WTC11 (cell line): ENCODE measurements at regions not wholly inside any gene's neighbourhood (a gene's known extent, or its start where the extent isn't known, plus 50 kb on each side); places are given as distances from the start of the nearest gene placed in this dataset.
A peak's percentile ranks its signal among the peaks of the same experiment; 100 is the strongest.

Experiments used
- ATAC-seq: fragments of 200-7000 bp; cut with Tn5 transposase; 2 replicates; pipeline ENCODE4 v1.10.0; 2021; ENCODE audit warnings: mild to moderate bottlenecking, moderate library complexity
- CTCF ChIA-PET: fragments of 300-600 bp; sonication (Branson Sonifier 250); formaldehyde crosslinking; loops from one replicate; lab custom pipeline; 2021; ENCODE audit warnings: antibody characterized with exemption; lab: Charles Lee
- POLR2A ChIA-PET: fragments of 350-600 bp; sonication (Branson Sonifier 250); formaldehyde crosslinking; loops from one replicate; lab custom pipeline; 2021; ENCODE audit warnings: antibody characterized with exemption; lab: Charles Lee
- DNase-seq: peaks from one replicate; pipeline ENCODE4 v3.0.0; 2021; ENCODE audit warnings: low spot score
- H3K27ac Mint-ChIP-seq: 2 replicates; pipeline ENCODE4 v1.8.0; 2021; ENCODE audit warnings: mixed read lengths
- H3K27me3 Mint-ChIP-seq: 2 replicates; pipeline ENCODE4 v1.8.0; 2021; ENCODE audit warnings: low read depth, mild to moderate bottlenecking, moderate library complexity, mixed read lengths
- H3K36me3 Mint-ChIP-seq: 2 replicates; pipeline ENCODE4 v1.8.0; 2021; ENCODE audit warnings: mixed read lengths
- H3K4me1 Mint-ChIP-seq: 2 replicates; pipeline ENCODE4 v1.8.0; 2022; ENCODE audit warnings: mixed read lengths
- H3K4me3 Mint-ChIP-seq: 2 replicates; pipeline ENCODE4 v1.8.0; 2021; ENCODE audit warnings: mild to moderate bottlenecking, moderate library complexity, mixed read lengths
- H3K9me3 Mint-ChIP-seq: 2 replicates; pipeline ENCODE4 v1.8.0; 2021; ENCODE audit warnings: mixed read lengths
- ATF1 ChIP-seq: sonication (generic); formaldehyde crosslinking; IDR thresholded peaks from 2 replicates; pipeline ENCODE4 v1.8.1; 2023; ENCODE audit warnings: mild to moderate bottlenecking, moderate library complexity, missing genetic modification reagents
- EMX1 ChIP-seq: fragments of 250-450 bp; sonication (Bioruptor Pico); IDR thresholded peaks from 2 replicates; pipeline ENCODE4 v1.8.0; 2021; ENCODE audit warnings: mild to moderate bottlenecking
- FOXJ3 ChIP-seq: sonication (generic); formaldehyde crosslinking; IDR thresholded peaks from 2 replicates; pipeline ENCODE4 v1.9.0; 2021; ENCODE audit warnings: missing genetic modification reagents, mild to moderate bottlenecking, borderline replicate concordance
- FOXK1 ChIP-seq: sonication (generic); formaldehyde crosslinking; IDR thresholded peaks from 2 replicates; pipeline ENCODE4 v1.8.0; 2022; ENCODE audit warnings: mild to moderate bottlenecking, moderate library complexity, missing genetic modification reagents
- FOXP1 ChIP-seq: sonication (generic); formaldehyde crosslinking; IDR thresholded peaks from 2 replicates; pipeline ENCODE4 v1.8.0; 2022; ENCODE audit warnings: missing genetic modification reagents, mild to moderate bottlenecking, moderate library complexity, borderline replicate concordance
- GRHL2 ChIP-seq: fragments of 250-450 bp; sonication (Bioruptor Pico); IDR thresholded peaks from 2 replicates; pipeline ENCODE4 v1.8.0; 2022; ENCODE audit warnings: mild to moderate bottlenecking, moderate library complexity; ENCODE audit not compliant: insufficient replicate concordance, severe bottlenecking
- MXD4 ChIP-seq: fragments of 250-450 bp; sonication (Bioruptor Pico); IDR thresholded peaks from 2 replicates; pipeline ENCODE4 v1.8.0; 2021; ENCODE audit warnings: mild to moderate bottlenecking, moderate library complexity, borderline replicate concordance
- NR2C2 ChIP-seq: sonication (generic); formaldehyde crosslinking; IDR thresholded peaks from 2 replicates; pipeline ENCODE4 v1.8.0; 2022; ENCODE audit warnings: mild to moderate bottlenecking, missing genetic modification reagents
- PRRX2 ChIP-seq: fragments of 250-450 bp; sonication (Bioruptor Pico); IDR thresholded peaks from 2 replicates; pipeline ENCODE4 v1.8.0; 2021; ENCODE audit warnings: mild to moderate bottlenecking
- RELA ChIP-seq: sonication (generic); formaldehyde crosslinking; IDR thresholded peaks from 2 replicates; pipeline ENCODE4 v1.8.1; 2022; ENCODE audit warnings: missing genetic modification reagents, mild to moderate bottlenecking, borderline replicate concordance
- RORB ChIP-seq: fragments of 250-450 bp; sonication (Bioruptor Pico); IDR thresholded peaks from 2 replicates; pipeline ENCODE4 v1.9.0; 2021; ENCODE audit warnings: mild to moderate bottlenecking
- TP53 ChIP-seq: sonication (generic); formaldehyde crosslinking; IDR thresholded peaks from 2 replicates; pipeline ENCODE4 v1.8.1; 2023; ENCODE audit warnings: mild to moderate bottlenecking, missing genetic modification reagents
- ZNF138 ChIP-seq: sonication (generic); formaldehyde crosslinking; conservative IDR thresholded peaks from 2 replicates; pipeline ENCODE4 v1.8.1; 2022; ENCODE audit warnings: mild to moderate bottlenecking, moderate library complexity, missing genetic modification reagents
- ZNF416 ChIP-seq: fragments of 250-450 bp; sonication (Bioruptor Pico); IDR thresholded peaks from 2 replicates; pipeline ENCODE4 v1.9.0; 2021; ENCODE audit warnings: mild to moderate bottlenecking, inconsistent platforms
- ZNF423 ChIP-seq: fragments of 250-450 bp; sonication (Bioruptor Pico); IDR thresholded peaks from 2 replicates; pipeline ENCODE4 v2.1.2; 2022; ENCODE audit warnings: mild to moderate bottlenecking, moderate library complexity
- ZNF671 ChIP-seq: fragments of 250-450 bp; sonication (Bioruptor Pico); IDR thresholded peaks from 2 replicates; pipeline ENCODE4 v1.8.0; 2021; ENCODE audit warnings: mild to moderate bottlenecking
- TF ChIP-seq, protein P1 (sequence below): sonication (generic); formaldehyde crosslinking; IDR thresholded peaks from 2 replicates; pipeline ENCODE4 v1.8.0; 2023; ENCODE audit warnings: mild to moderate bottlenecking, missing genetic modification reagents
- TF ChIP-seq, protein P2 (sequence below): sonication (generic); formaldehyde crosslinking; IDR thresholded peaks from 2 replicates; pipeline ENCODE4 v1.8.0; 2022; ENCODE audit warnings: mild to moderate bottlenecking, missing genetic modification reagents
- TF ChIP-seq, protein P3 (sequence below): fragments of 250-450 bp; sonication (Bioruptor Pico); IDR thresholded peaks from 2 replicates; pipeline ENCODE4 v1.9.0; 2021; ENCODE audit warnings: mild to moderate bottlenecking, borderline replicate concordance
- TF ChIP-seq, protein P4 (sequence below): sonication (generic); formaldehyde crosslinking; IDR thresholded peaks from 2 replicates; pipeline ENCODE4 v1.8.0; 2022; ENCODE audit warnings: mild to moderate bottlenecking, missing genetic modification reagents
- TF ChIP-seq, protein P5 (sequence below): fragments of 250-450 bp; sonication (Bioruptor Pico); IDR thresholded peaks from 2 replicates; pipeline ENCODE4 v1.9.0; 2021; ENCODE audit warnings: mild to moderate bottlenecking
- TF ChIP-seq, protein P6 (sequence below): sonication (generic); formaldehyde crosslinking; IDR thresholded peaks from 2 replicates; pipeline ENCODE4 v1.8.1; 2023; ENCODE audit warnings: mild to moderate bottlenecking, missing genetic modification reagents

DNA sequence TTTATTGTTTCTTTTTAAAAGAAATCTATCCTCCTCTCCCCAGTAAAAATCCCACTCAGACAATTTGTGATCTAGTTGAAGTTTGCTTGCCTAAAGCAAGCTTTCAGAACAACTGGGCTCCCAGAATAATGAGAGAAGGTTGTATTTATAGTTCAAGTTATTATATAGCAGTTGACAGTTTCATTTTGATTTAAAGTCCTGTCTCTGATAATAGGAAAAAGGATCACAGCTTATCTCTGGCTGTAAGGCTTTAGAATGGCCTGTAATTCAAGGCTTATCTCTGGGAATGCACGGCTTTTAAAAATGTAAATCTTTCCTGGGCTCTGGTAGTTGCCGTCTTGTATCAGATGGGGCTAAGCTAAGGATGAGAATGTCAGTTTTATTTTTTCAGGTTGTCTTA is 123.3 kb upstream of the TMTC4 start (continued):
- TF ChIP-seq, protein P1, sequence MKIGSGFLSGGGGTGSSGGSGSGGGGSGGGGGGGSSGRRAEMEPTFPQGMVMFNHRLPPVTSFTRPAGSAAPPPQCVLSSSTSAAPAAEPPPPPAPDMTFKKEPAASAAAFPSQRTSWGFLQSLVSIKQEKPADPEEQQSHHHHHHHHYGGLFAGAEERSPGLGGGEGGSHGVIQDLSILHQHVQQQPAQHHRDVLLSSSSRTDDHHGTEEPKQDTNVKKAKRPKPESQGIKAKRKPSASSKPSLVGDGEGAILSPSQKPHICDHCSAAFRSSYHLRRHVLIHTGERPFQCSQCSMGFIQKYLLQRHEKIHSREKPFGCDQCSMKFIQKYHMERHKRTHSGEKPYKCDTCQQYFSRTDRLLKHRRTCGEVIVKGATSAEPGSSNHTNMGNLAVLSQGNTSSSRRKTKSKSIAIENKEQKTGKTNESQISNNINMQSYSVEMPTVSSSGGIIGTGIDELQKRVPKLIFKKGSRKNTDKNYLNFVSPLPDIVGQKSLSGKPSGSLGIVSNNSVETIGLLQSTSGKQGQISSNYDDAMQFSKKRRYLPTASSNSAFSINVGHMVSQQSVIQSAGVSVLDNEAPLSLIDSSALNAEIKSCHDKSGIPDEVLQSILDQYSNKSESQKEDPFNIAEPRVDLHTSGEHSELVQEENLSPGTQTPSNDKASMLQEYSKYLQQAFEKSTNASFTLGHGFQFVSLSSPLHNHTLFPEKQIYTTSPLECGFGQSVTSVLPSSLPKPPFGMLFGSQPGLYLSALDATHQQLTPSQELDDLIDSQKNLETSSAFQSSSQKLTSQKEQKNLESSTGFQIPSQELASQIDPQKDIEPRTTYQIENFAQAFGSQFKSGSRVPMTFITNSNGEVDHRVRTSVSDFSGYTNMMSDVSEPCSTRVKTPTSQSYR (CRISPR knock-in tag) = no peak

DNA sequence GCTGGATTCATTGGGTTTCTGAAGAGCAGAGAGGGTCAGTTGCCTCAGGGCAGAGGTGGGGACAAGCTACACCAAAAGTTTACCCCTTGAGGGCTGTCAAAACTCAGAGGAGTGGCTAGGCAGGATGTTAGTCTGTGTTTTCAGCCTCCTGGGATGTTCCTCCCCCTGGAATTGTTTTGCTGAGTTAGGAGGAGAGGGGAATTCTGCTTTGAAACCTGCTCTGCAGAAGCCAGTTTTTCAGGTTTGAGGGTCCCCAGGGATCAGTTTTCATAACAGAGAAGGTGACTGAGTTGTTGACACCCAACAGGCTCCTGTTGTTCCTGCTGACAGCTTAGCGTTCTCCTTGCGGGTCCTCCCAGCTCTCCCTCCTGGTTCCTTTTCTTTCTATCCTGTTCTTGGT is 121.9 kb upstream of the TMTC4 start:
- DNase-seq (no peak), ATAC-seq (peak; percentile 50)
- ChIA-PET CTCF (interaction anchor here (1.0 kb wide), 1 partner anchor 32 kb away, joined by 3 read pairs; no protein-coding TSS in a partner anchor), POLR2A (no interaction called here)
- H3K36me3 Mint-ChIP-seq = peaks cover 41% of the 10 kb centered on the region
- H3K27me3 Mint-ChIP-seq = 0 out of 2 replicates have a peak, but pooled peaks cover 3% of the 10 kb centered on the region
- H3K27ac Mint-ChIP-seq = no peak overlapping the region
- H3K4me3 Mint-ChIP-seq = no peak overlapping the region
- H3K4me1 Mint-ChIP-seq = peaks cover 34% of the 10 kb centered on the region
- peaks cover 56% of the 10 kb centered on the region for H3K9me3 Mint-ChIP-seq
- TF ChIP-seq, protein P2, sequence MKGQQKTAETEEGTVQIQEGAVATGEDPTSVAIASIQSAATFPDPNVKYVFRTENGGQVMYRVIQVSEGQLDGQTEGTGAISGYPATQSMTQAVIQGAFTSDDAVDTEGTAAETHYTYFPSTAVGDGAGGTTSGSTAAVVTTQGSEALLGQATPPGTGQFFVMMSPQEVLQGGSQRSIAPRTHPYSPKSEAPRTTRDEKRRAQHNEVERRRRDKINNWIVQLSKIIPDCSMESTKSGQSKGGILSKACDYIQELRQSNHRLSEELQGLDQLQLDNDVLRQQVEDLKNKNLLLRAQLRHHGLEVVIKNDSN (CRISPR knock-in tag) = no peak
- TF ChIP-seq FOXJ3 (CRISPR knock-in tag) (no peak), NR2C2 (CRISPR knock-in tag) (no peak), EMX1 (CRISPR knock-in tag) (no peak)

DNA sequence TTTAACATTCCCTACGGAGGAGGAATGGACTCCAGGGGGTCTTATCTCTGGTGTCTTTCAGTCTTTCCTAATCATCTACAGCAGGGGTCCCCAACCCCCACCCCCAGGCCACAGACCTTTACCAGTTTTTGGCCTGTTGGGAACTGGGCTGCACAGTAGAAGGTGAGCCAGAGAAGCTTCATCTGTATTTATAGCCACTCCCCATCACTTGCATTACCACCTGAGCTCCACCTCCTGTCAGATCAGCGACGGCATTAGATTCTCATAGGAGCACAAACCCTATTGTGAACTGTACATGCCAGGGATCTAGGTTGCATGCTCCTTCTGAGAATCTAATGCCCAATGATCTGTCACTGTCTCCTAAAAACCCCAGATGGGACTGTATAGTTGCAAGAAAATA is 120.0 kb upstream of the TMTC4 start:
- H3K27ac Mint-ChIP-seq = no peak overlapping the region
- H3K4me1 Mint-ChIP-seq = peaks cover 20% of the 10 kb centered on the region
- H3K36me3 Mint-ChIP-seq = peaks cover 42% of the 10 kb centered on the region
- no peak for ATAC-seq
- H3K4me3 Mint-ChIP-seq = no peak overlapping the region
- ChIA-PET CTCF (no interaction called here), POLR2A (no interaction called here)
- 0 out of 2 replicates have a peak, but pooled peaks cover 3% of the 10 kb centered on the region for H3K27me3 Mint-ChIP-seq
- peaks cover 56% of the 10 kb centered on the region for H3K9me3 Mint-ChIP-seq
- no peak for DNase-seq
- TF ChIP-seq RORB (CRISPR knock-in tag) (no peak), NR2C2 (CRISPR knock-in tag) (no peak), ZNF671 (CRISPR knock-in tag) (no peak), RELA (CRISPR knock-in tag) (no peak), ZNF138 (CRISPR knock-in tag) (no peak), MXD4 (CRISPR knock-in tag) (no peak), FOXP1 (CRISPR knock-in tag) (no peak)
- TF ChIP-seq, protein P3, sequence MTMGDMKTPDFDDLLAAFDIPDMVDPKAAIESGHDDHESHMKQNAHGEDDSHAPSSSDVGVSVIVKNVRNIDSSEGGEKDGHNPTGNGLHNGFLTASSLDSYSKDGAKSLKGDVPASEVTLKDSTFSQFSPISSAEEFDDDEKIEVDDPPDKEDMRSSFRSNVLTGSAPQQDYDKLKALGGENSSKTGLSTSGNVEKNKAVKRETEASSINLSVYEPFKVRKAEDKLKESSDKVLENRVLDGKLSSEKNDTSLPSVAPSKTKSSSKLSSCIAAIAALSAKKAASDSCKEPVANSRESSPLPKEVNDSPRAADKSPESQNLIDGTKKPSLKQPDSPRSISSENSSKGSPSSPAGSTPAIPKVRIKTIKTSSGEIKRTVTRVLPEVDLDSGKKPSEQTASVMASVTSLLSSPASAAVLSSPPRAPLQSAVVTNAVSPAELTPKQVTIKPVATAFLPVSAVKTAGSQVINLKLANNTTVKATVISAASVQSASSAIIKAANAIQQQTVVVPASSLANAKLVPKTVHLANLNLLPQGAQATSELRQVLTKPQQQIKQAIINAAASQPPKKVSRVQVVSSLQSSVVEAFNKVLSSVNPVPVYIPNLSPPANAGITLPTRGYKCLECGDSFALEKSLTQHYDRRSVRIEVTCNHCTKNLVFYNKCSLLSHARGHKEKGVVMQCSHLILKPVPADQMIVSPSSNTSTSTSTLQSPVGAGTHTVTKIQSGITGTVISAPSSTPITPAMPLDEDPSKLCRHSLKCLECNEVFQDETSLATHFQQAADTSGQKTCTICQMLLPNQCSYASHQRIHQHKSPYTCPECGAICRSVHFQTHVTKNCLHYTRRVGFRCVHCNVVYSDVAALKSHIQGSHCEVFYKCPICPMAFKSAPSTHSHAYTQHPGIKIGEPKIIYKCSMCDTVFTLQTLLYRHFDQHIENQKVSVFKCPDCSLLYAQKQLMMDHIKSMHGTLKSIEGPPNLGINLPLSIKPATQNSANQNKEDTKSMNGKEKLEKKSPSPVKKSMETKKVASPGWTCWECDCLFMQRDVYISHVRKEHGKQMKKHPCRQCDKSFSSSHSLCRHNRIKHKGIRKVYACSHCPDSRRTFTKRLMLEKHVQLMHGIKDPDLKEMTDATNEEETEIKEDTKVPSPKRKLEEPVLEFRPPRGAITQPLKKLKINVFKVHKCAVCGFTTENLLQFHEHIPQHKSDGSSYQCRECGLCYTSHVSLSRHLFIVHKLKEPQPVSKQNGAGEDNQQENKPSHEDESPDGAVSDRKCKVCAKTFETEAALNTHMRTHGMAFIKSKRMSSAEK = no peak

DNA sequence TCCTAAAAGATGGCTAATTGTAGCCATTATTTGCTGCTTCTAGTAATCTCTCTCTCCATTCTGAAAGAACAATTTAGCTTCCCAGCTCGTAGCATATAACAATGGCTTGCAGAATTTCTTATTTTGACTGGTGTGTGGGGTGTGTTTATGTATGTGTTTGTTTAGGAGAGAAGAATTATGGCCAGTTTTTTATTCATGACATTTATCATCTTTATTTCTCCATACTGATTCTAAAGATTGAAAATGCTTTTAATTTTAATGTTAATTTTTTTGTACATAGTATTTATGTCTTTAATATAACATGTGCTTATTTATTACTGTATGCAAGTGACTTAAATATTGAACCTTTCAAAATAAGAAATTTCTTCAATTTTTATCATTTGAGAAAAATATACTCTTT is 115.8 kb upstream of the TMTC4 start:
- DNase-seq (no peak), ATAC-seq (no peak)
- Mint-ChIP-seq H3K4me1 (peaks cover 8% of the 10 kb centered on the region), H3K27me3 (peaks cover 11% of the 10 kb centered on the region), H3K27ac (no peak overlapping the region), H3K4me3 (no peak overlapping the region), H3K36me3 (peaks cover 51% of the 10 kb centered on the region), H3K9me3 (peaks cover 60% of the 10 kb centered on the region)
- ChIA-PET POLR2A (no interaction called here), CTCF (no interaction called here)
- TF ChIP-seq ZNF416 (CRISPR knock-in tag) (no peak), TP53 (CRISPR knock-in tag) (no peak), FOXJ3 (CRISPR knock-in tag) (no peak), RELA (CRISPR knock-in tag) (no peak), GRHL2 (CRISPR knock-in tag) (no peak), FOXK1 (CRISPR knock-in tag) (no peak), ATF1 (CRISPR knock-in tag) (no peak), PRRX2 (CRISPR knock-in tag) (no peak), ZNF423 (CRISPR knock-in tag) (no peak)
- TF ChIP-seq, protein P4, sequence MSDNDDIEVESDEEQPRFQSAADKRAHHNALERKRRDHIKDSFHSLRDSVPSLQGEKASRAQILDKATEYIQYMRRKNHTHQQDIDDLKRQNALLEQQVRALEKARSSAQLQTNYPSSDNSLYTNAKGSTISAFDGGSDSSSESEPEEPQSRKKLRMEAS (CRISPR knock-in tag) = no peak
- TF ChIP-seq, protein P5, sequence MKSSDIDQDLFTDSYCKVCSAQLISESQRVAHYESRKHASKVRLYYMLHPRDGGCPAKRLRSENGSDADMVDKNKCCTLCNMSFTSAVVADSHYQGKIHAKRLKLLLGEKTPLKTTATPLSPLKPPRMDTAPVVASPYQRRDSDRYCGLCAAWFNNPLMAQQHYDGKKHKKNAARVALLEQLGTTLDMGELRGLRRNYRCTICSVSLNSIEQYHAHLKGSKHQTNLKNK = no peak
- TF ChIP-seq, protein P6, sequence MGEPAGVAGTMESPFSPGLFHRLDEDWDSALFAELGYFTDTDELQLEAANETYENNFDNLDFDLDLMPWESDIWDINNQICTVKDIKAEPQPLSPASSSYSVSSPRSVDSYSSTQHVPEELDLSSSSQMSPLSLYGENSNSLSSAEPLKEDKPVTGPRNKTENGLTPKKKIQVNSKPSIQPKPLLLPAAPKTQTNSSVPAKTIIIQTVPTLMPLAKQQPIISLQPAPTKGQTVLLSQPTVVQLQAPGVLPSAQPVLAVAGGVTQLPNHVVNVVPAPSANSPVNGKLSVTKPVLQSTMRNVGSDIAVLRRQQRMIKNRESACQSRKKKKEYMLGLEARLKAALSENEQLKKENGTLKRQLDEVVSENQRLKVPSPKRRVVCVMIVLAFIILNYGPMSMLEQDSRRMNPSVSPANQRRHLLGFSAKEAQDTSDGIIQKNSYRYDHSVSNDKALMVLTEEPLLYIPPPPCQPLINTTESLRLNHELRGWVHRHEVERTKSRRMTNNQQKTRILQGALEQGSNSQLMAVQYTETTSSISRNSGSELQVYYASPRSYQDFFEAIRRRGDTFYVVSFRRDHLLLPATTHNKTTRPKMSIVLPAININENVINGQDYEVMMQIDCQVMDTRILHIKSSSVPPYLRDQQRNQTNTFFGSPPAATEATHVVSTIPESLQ (CRISPR knock-in tag) = no peak
